ENCODE measurements at regions not wholly inside any gene's neighbourhood (a gene's known extent, or its start where the extent isn't known, plus 50 kb on each side); places are given as distances from the start of the nearest gene placed in this dataset.

DNA sequence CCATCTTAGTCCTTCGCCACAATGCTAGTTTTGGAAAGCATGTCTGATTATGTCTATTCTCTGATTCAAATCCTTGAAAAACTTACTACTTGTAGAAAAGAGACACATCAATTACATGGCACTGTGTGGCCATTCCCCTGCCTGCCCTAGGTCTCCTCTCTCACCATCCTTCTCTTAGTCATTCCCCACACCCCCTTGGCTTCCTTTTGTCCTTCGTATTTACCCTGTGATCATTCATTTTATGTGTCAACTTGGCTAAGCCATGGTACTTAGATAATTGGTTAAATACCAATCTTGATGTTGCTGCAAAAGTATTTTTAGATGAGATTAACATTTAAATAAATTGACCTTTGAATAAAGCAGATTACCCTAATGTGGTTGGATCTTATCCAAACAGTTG, 122.9 kb upstream of the CDH11 start (continued):
- TF ChIP-seq, protein P1, sequence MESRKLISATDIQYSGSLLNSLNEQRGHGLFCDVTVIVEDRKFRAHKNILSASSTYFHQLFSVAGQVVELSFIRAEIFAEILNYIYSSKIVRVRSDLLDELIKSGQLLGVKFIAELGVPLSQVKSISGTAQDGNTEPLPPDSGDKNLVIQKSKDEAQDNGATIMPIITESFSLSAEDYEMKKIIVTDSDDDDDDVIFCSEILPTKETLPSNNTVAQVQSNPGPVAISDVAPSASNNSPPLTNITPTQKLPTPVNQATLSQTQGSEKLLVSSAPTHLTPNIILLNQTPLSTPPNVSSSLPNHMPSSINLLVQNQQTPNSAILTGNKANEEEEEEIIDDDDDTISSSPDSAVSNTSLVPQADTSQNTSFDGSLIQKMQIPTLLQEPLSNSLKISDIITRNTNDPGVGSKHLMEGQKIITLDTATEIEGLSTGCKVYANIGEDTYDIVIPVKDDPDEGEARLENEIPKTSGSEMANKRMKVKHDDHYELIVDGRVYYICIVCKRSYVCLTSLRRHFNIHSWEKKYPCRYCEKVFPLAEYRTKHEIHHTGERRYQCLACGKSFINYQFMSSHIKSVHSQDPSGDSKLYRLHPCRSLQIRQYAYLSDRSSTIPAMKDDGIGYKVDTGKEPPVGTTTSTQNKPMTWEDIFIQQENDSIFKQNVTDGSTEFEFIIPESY (IDR thresholded peaks at IDR 0.05; ENCODE audit: extremely low read depth, insufficient replicate concordance, low read length): no peak
- TF ChIP-seq TCF7L2 (IDR thresholded peaks at IDR 0.05; ENCODE audit: borderline replicate concordance, extremely low read depth, insufficient read depth, insufficient read length) (no peak), ZFX (IDR thresholded peaks at IDR 0.05) (no peak), SIN3A (IDR thresholded peaks at IDR 0.05; ENCODE audit: low read depth) (no peak)
- TF ChIP-seq, protein P2, sequence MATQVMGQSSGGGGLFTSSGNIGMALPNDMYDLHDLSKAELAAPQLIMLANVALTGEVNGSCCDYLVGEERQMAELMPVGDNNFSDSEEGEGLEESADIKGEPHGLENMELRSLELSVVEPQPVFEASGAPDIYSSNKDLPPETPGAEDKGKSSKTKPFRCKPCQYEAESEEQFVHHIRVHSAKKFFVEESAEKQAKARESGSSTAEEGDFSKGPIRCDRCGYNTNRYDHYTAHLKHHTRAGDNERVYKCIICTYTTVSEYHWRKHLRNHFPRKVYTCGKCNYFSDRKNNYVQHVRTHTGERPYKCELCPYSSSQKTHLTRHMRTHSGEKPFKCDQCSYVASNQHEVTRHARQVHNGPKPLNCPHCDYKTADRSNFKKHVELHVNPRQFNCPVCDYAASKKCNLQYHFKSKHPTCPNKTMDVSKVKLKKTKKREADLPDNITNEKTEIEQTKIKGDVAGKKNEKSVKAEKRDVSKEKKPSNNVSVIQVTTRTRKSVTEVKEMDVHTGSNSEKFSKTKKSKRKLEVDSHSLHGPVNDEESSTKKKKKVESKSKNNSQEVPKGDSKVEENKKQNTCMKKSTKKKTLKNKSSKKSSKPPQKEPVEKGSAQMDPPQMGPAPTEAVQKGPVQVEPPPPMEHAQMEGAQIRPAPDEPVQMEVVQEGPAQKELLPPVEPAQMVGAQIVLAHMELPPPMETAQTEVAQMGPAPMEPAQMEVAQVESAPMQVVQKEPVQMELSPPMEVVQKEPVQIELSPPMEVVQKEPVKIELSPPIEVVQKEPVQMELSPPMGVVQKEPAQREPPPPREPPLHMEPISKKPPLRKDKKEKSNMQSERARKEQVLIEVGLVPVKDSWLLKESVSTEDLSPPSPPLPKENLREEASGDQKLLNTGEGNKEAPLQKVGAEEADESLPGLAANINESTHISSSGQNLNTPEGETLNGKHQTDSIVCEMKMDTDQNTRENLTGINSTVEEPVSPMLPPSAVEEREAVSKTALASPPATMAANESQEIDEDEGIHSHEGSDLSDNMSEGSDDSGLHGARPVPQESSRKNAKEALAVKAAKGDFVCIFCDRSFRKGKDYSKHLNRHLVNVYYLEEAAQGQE (IDR thresholded peaks at IDR 0.05; ENCODE audit: low read depth): no peak

DNA sequence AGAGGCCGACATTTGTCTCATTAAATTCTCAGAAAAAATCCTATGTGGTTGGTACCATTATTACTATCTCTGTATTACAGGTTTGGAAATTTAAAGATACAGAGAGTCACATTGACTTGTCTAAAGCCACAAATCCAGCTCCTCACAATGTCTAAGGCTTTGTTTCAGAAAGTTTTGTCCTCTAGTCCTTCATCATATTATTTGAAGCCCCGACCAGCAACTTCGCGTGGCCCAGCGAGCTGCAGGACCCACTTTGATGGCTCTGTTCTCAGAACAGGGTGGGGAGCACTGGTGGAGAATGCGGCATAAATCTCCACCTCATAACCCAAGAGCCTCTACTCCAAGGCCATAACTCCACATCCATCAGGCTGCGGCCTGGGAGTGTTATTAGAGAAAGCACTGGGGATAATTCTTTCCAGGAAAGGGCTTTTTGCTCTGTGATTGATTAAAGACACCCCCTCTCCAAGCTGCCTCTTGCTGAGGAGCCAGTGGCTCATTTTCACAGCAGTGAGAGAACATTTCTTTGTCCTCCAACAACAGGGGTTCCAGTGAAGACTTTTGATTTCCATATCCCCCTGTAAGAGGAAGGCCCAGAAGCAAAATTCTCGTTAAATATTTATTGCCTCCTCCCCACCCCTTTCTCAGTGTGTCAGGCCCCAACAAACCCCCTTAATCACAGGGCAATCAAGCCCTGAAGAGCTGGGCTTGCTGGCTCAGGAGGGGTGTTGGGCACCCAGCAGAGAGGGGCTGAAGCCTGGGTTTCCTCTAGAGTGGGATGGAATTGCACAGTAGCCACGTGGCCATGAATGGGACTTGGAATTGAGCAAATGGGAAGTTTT, 113.7 kb upstream of the CDH11 start:
- H3K4me1 ChIP-seq (ENCODE audit: control insufficient read depth in 1 of 2, insufficient read depth in 2 of 2, low read length in 2 of 2): no peaks in the 10 kb centered on the region
- H2AFZ ChIP-seq (ENCODE audit: low read depth, low read length, poor library complexity, severe bottlenecking): no peak overlapping the region
- ChIA-PET RAD21 (ENCODE audit: low non-redundant PET in 1 of 2, low total read pairs in 2 of 2, uncharacterized antibody in 2 of 2, unreplicated experiment in 2 of 2) (no interaction called here), CTCF (no interaction called here), POLR2A (no interaction called here)
- no peak overlapping the region for H3K27ac ChIP-seq (ENCODE audit: low read depth, low read length)
- H3K27me3 ChIP-seq (ENCODE audit: insufficient read depth, low read length): no peaks in the 10 kb centered on the region
- peaks cover 2 to 5% of the 10 kb centered on the region in 2 experiments; a peak in 2 of 4 replicates for H3K9me3 ChIP-seq (ENCODE audit: control insufficient read depth in 1 of 2, insufficient read depth in 1 of 2, low read depth in 1 of 2, low read length in 2 of 2)
- no TSS peak for BruUV-seq (replicated peaks)
- no peaks in the 10 kb centered on the region for H4K20me1 ChIP-seq (ENCODE audit: insufficient read depth)
- no peak overlapping the region for H3K4me3 ChIP-seq (replicated peaks in 1 of 2; ENCODE audit: low read depth in 1 of 2, low read length in 2 of 2)
- no peak for ATAC-seq
- no peak overlapping the region for H3K9ac ChIP-seq (ENCODE audit: low read length)
- intact Hi-C loops (cut with micrococcal nuclease): no loop called here
- no peaks in the 10 kb centered on the region for H3K9me2 ChIP-seq (ENCODE audit: insufficient read depth)
- no peaks in the 10 kb centered on the region for H3K36me3 ChIP-seq (ENCODE audit: control insufficient read depth in 1 of 2, insufficient read depth in 2 of 2, low read length in 2 of 2)
- no peak for DNase-seq (ENCODE audit: low read depth, low spot score)
- H3K4me2 ChIP-seq (ENCODE audit: low read length): no peak overlapping the region
- H3K79me2 ChIP-seq (ENCODE audit: insufficient read depth, low read length): no peaks in the 10 kb centered on the region
- TF ChIP-seq ZFX (IDR thresholded peaks at IDR 0.05) (no peak), SP1 (IDR thresholded peaks at IDR 0.05; ENCODE audit: low read depth) (no peak), EZH2 (IDR thresholded peaks at IDR 0.05) (no peak), SIN3A (IDR thresholded peaks at IDR 0.05; ENCODE audit: low read depth) (no peak), ZNF274 (IDR thresholded peaks at IDR 0.05; ENCODE audit: low read depth, low read length) (no peak), SRF (IDR thresholded peaks at IDR 0.05; ENCODE audit: low read depth) (no peak), YY1 (IDR thresholded peaks at IDR 0.05; ENCODE audit: extremely low read depth, insufficient replicate concordance, low read depth, low read length) (no peak), CBX3 (IDR thresholded peaks at IDR 0.05; ENCODE audit: low read depth) (no peak), EZH2phosphoT487 (IDR thresholded peaks at IDR 0.05; ENCODE audit: borderline replicate concordance) (no peak), RAD21 (IDR thresholded peaks at IDR 0.05; ENCODE audit: low read depth) (no peak), ELF1 (IDR thresholded peaks at IDR 0.05; ENCODE audit: borderline replicate concordance, low read depth) (no peak), FOSL1 (IDR thresholded peaks at IDR 0.05; ENCODE audit: low read depth) (no peak), JUND (IDR thresholded peaks at IDR 0.05) (no peak)
- TF ChIP-seq, protein P3, sequence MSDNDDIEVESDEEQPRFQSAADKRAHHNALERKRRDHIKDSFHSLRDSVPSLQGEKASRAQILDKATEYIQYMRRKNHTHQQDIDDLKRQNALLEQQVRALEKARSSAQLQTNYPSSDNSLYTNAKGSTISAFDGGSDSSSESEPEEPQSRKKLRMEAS (IDR thresholded peaks at IDR 0.05): no peak
- TF ChIP-seq, protein P1 (IDR thresholded peaks at IDR 0.05; ENCODE audit: extremely low read depth, insufficient replicate concordance, low read length): no peak
